VCaP (cell line): ENCODE measurements at regions not wholly inside any gene's neighbourhood (a gene's known extent, or its start where the extent isn't known, plus 50 kb on each side); places are given as distances from the start of the nearest gene placed in this dataset.

ENCODE experiments used
- H3K27ac ChIP-seq: fragments of 450-650 bp; 2 replicates; pipeline ENCODE4 v1.5.1; 2017
- CTCF ChIP-seq: fragments of 450-650 bp; conservative IDR thresholded peaks from 2 replicates; pipeline ENCODE4 v1.5.1; 2017; ENCODE audit warnings: mild to moderate bottlenecking, moderate library complexity

- TF ChIP-seq CTCF: no peak
- H3K27ac ChIP-seq: no peak overlapping the region
These were observed 106.2 kb downstream of the KCNF1 start for GRCh38 chr2:11017921-11018320.

- TF ChIP-seq CTCF: no peak
- H3K27ac ChIP-seq: no peak overlapping the region
These were observed 107.0 kb downstream of the KCNF1 start for GRCh38 chr2:11018651-11019185.

- no peak for TF ChIP-seq CTCF
- no peak overlapping the region for H3K27ac ChIP-seq
These were observed 107.9 kb downstream of the KCNF1 start for GRCh38 chr2:11019614-11020013.

GRCh38 chr2:11022064-11022463, 110.3 kb downstream of the KCNF1 start:
- TF ChIP-seq CTCF: no peak
- no peak overlapping the region for H3K27ac ChIP-seq

- TF ChIP-seq CTCF: no peak
These were observed 111.0 kb downstream of the KCNF1 start for GRCh38 chr2:11022591-11023273.

GRCh38 chr2:11023326-11024258, 111.9 kb downstream of the KCNF1 start:
- TF ChIP-seq CTCF: no peak
- no peak overlapping the region for H3K27ac ChIP-seq

More at GRCh38 chr2:11022591-11023273, 111.0 kb downstream of the KCNF1 start:
- no peak overlapping the region for H3K27ac ChIP-seq

- no peak overlapping the region for H3K27ac ChIP-seq
- no peak for TF ChIP-seq CTCF
These were observed 112.5 kb downstream of the KCNF1 start for GRCh38 chr2:11024259-11024645.
